IPS DF 6.9 (cell line): ENCODE measurements at regions not wholly inside any gene's neighbourhood (a gene's known extent, or its start where the extent isn't known, plus 50 kb on each side); places are given as distances from the start of the nearest gene placed in this dataset.

Experiments
- DNase-seq: peaks from one replicate; pipeline ENCODE4 v3.0.0-alpha.2; 2013; ENCODE audit warnings: low read depth, low spot score
- H3K27ac ChIP-seq: one replicate; pipeline ENCODE4 v1.5.1; 2013; ENCODE audit warnings: low read length, control low read depth
- H3K27me3 ChIP-seq: 2 replicates; pipeline ENCODE4 v1.6.1; 2013; ENCODE audit warnings: mild to moderate bottlenecking, low read length; ENCODE audit not compliant: control insufficient read depth, insufficient read depth
- H3K36me3 ChIP-seq: 2 replicates; pipeline ENCODE4 v1.6.1; 2013; ENCODE audit warnings: low read length; ENCODE audit not compliant: control insufficient read depth, insufficient read depth
- H3K4me1 ChIP-seq: 2 replicates; pipeline ENCODE4 v1.6.1; 2013; ENCODE audit warnings: low read length; ENCODE audit not compliant: control insufficient read depth, insufficient read depth
- H3K4me3 ChIP-seq: 2 replicates; pipeline ENCODE4 v1.5.1; 2013; ENCODE audit warnings: mild to moderate bottlenecking, low read length
- H3K9me3 ChIP-seq: 2 replicates; pipeline ENCODE4 v1.6.1; 2013; ENCODE audit warnings: low read length, inconsistent platforms; ENCODE audit not compliant: control insufficient read depth, insufficient read depth
- WGBS: extraction: QIAGEN DNeasy Blood & Tissue Kit; methylation state at CpG from one replicate; pipeline ENCODE4 v1.1.7; 2013; ENCODE audit warnings: mixed read lengths, missing lambda C conversion rate; ENCODE audit not compliant: insufficient read length, insufficient coverage; 5-methylcytosine and 5-hydroxymethylcytosine counted together

- WGBS: no CpG with 5 or more reads among the region's 4 CpGs
- H3K27ac ChIP-seq: no peak overlapping the region
- no peak for DNase-seq
These were observed 331.5 kb downstream of the NKX6-1 start for GRCh38 chr4:84167564-84167963.

GRCh38 chr4:84167093-84167492, 332.0 kb downstream of the NKX6-1 start:
- no peaks in the 10 kb centered on the region for H3K27me3 ChIP-seq
- DNase-seq: no peak
- H3K4me3 ChIP-seq: no peak overlapping the region
- no peaks in the 10 kb centered on the region for H3K4me1 ChIP-seq
- H3K9me3 ChIP-seq: no peaks in the 10 kb centered on the region
- no peak overlapping the region for H3K27ac ChIP-seq
- no peaks in the 10 kb centered on the region for H3K36me3 ChIP-seq

More at GRCh38 chr4:84167564-84167963, 331.5 kb downstream of the NKX6-1 start:
- Histone ChIP-seq H3K36me3 (no peaks in the 10 kb centered on the region), H3K4me1 (no peaks in the 10 kb centered on the region), H3K4me3 (no peak overlapping the region), H3K9me3 (no peaks in the 10 kb centered on the region), H3K27me3 (no peaks in the 10 kb centered on the region)

DNA sequence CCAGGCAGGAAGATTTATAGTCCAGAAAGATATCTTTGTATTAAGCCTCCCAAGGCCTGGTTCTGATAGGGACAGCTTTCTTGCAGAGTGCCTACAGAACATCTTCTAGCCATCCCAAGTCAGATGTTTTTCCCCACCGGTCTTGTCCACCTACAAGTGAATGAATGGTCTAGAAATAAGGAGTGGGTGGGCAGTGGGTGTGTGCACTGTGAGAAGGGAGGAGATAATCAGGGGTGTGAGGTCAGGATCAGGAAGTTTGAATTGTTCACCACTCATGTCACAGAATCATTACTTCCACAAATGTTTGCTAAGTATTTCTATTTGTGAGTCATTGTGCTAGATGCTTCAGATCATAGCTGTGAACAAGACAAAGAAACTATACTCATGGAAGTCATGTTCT, 332.6 kb downstream of the NKX6-1 start:
- no CpG with 5 or more reads among the region's 1 CpG for WGBS
- H3K27me3 ChIP-seq: no peaks in the 10 kb centered on the region
- H3K9me3 ChIP-seq: no peaks in the 10 kb centered on the region
- H3K4me1 ChIP-seq: no peaks in the 10 kb centered on the region
- H3K36me3 ChIP-seq: no peaks in the 10 kb centered on the region
- no peak overlapping the region for H3K27ac ChIP-seq
- no peak overlapping the region for H3K4me3 ChIP-seq
- DNase-seq: no peak

DNA sequence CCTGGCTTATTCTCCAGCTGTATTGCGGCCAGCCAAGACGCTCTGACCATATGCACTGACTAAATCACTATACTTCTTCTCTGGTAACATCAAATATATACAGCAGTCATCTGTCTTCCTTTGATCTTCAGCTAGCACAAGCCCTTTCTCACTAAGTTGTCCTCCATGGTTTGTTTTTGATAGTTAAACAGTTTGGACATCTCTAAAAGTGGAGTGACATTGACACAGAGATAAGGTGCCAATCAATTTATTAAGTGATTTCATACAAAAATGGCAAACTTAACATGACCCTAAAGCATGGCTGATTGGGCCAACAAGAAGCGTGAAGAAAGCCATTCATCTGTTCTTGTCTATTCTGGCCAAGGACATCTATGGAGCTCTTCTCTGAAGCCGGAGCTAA, 334.9 kb downstream of the NKX6-1 start:
- Histone ChIP-seq H3K27ac (no peak overlapping the region), H3K4me3 (no peak overlapping the region), H3K9me3 (no peaks in the 10 kb centered on the region), H3K36me3 (no peaks in the 10 kb centered on the region), H3K27me3 (no peaks in the 10 kb centered on the region), H3K4me1 (no peaks in the 10 kb centered on the region)
- no CpG with 5 or more reads among the region's 4 CpGs for WGBS
- no peak for DNase-seq

DNA sequence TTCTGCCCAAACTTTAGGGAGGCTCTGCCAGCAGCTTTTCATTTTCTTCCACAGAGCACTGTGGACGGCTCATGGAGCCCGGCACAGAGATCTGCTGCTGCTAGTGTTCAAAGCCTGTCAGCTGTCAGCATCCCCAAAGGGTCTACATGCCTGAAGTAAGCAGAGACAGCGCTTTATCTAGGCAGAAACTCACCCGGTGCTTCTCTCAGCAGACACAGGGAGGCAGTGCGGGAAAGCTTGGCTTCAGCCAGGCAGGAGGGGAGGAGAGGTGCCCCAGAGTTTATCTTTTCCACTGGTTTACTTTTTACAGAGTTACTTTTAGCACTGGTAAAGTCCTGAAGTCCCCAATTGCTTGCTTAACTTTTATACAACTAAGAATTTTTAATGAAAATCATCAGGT, 339.3 kb downstream of the NKX6-1 start:
- Histone ChIP-seq H3K4me1 (no peaks in the 10 kb centered on the region), H3K36me3 (no peaks in the 10 kb centered on the region), H3K4me3 (no peak overlapping the region), H3K9me3 (no peaks in the 10 kb centered on the region), H3K27me3 (no peaks in the 10 kb centered on the region), H3K27ac (no peak overlapping the region)
- no CpG with 5 or more reads among the region's 5 CpGs for WGBS
- peak; percentile 20 for DNase-seq

DNA sequence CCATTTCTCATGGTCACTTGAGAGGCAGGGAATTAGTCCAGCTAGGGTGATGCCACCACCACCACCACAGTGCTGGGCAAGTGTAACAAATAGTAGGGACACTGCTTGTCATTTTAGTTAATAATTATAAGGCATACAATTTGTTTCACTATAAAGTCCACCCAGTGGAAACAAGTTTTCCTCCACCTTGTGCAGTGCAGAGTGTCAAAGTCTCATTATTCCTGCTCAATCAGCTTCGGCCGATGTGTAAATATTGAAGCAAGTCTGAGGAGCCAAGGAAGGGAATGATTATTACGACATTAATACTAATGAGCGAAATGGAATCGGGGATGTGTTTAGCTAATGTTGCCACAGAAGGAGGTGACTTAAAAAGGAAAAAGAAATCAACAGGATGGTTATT, 340.4 kb downstream of the NKX6-1 start:
- no peak overlapping the region for H3K4me3 ChIP-seq
- no peak overlapping the region for H3K27ac ChIP-seq
- no peaks in the 10 kb centered on the region for H3K9me3 ChIP-seq
- DNase-seq: no peak
- H3K36me3 ChIP-seq: no peaks in the 10 kb centered on the region
- 100% methylated on average over 2 of the region's 5 CpGs for WGBS
- no peaks in the 10 kb centered on the region for H3K4me1 ChIP-seq
- no peaks in the 10 kb centered on the region for H3K27me3 ChIP-seq

- Histone ChIP-seq H3K27me3 (no peaks in the 10 kb centered on the region), H3K27ac (no peak overlapping the region), H3K4me1 (no peaks in the 10 kb centered on the region), H3K36me3 (no peaks in the 10 kb centered on the region), H3K4me3 (no peak overlapping the region), H3K9me3 (no peaks in the 10 kb centered on the region)
- no CpG with 5 or more reads among the region's 2 CpGs for WGBS
- no peak for DNase-seq
These were observed 347.5 kb downstream of the NKX6-1 start for GRCh38 chr4:84151574-84151973.

DNA sequence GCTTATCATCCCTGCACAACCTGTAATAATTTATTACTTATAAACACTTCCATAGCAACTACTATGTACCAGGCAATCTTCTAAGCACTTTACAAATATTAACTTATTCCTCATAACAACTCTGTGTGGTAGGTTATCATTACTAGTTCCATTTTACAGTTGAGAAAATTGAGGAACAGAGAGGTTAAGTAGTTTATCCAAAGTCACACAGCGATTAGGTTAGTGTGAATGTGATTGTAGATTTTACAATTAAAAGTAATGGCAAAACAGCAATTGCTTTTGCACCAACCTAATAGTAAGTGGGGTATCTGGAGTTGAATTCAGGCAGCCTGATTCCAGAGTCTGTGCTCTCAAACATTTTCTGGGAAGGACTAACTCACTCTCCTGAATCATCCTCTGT, 348.9 kb downstream of the NKX6-1 start:
- Histone ChIP-seq H3K27me3 (no peaks in the 10 kb centered on the region), H3K36me3 (no peaks in the 10 kb centered on the region), H3K4me3 (no peak overlapping the region), H3K27ac (no peak overlapping the region), H3K4me1 (no peaks in the 10 kb centered on the region), H3K9me3 (no peaks in the 10 kb centered on the region)
- no CpG with 5 or more reads among the region's 1 CpG for WGBS
- no peak for DNase-seq

DNA sequence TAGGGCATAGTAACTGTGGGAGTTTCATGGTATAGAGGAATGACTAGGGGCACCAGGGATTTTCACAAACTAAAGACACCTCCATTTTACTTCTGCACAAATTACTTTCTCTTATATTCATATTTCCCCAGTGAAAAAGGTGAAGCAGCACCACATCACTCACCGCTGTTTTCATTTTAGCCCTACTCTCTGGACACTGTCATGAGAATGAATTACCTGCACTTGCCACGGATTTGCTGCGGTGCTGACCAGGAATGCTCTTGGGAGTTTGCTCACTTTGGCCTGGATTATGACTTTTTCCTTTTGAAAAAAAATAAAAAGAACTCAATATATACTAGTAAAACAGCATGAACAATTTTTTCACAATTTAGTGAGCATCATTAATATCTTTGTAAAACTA, 351.3 kb downstream of the NKX6-1 start:
- Histone ChIP-seq H3K27ac (no peak overlapping the region), H3K4me3 (no peak overlapping the region), H3K4me1 (no peaks in the 10 kb centered on the region), H3K36me3 (no peaks in the 10 kb centered on the region), H3K27me3 (no peaks in the 10 kb centered on the region), H3K9me3 (no peaks in the 10 kb centered on the region)
- no CpG with 5 or more reads among the region's 3 CpGs for WGBS
- DNase-seq: no peak

- Histone ChIP-seq H3K9me3 (no peaks in the 10 kb centered on the region), H3K36me3 (no peaks in the 10 kb centered on the region), H3K4me3 (no peak overlapping the region), H3K4me1 (no peaks in the 10 kb centered on the region), H3K27me3 (no peaks in the 10 kb centered on the region), H3K27ac (no peak overlapping the region)
- WGBS: no CpG with 5 or more reads among the region's 3 CpGs
- DNase-seq: no peak
These were observed 352.7 kb downstream of the NKX6-1 start for GRCh38 chr4:84146300-84146959.

- Histone ChIP-seq H3K27ac (no peak overlapping the region), H3K27me3 (no peaks in the 10 kb centered on the region), H3K36me3 (no peaks in the 10 kb centered on the region), H3K4me3 (no peak overlapping the region), H3K9me3 (no peaks in the 10 kb centered on the region), H3K4me1 (no peaks in the 10 kb centered on the region)
- no peak for DNase-seq
- WGBS: no CpG with 5 or more reads among the region's 3 CpGs
These were observed 353.9 kb downstream of the NKX6-1 start for GRCh38 chr4:84145176-84145575.
